Liver (tissue), 8 donors: ENCODE measurements at regions not wholly inside any gene's neighbourhood (a gene's known extent, or its start where the extent isn't known, plus 50 kb on each side); places are given as distances from the start of the nearest gene placed in this dataset.

Experiments
- DNase-seq: peaks from one replicate; pipeline ENCODE4 v3.0.0-alpha.2; 2017; ENCODE audit warnings: low spot score
- H3K27ac ChIP-seq, 2 donors: one replicate each; pipeline ENCODE4 v1.7.0; 2013; ENCODE audit warnings: inconsistent platforms in 2 of 2, low read length in 2 of 2, control low read depth in 1 of 2, low read depth in 1 of 2, mild to moderate bottlenecking in 1 of 2
- H3K27me3 ChIP-seq, 4 donors: one replicate each; pipeline versions ENCODE4 v1.6.1 to v1.7.0; 2013; ENCODE audit warnings: low read length in 3 of 4, inconsistent platforms in 1 of 4, mild to moderate bottlenecking in 1 of 4, moderate library complexity in 1 of 4; ENCODE audit not compliant: control insufficient read depth in 4 of 4, insufficient read depth in 4 of 4
- H3K36me3 ChIP-seq, 4 donors: one replicate each; pipeline versions ENCODE4 v1.6.1 to v1.7.0; 2013; ENCODE audit warnings: low read length in 3 of 4, mild to moderate bottlenecking in 3 of 4, low read depth in 1 of 4, moderate library complexity in 1 of 4; ENCODE audit not compliant: control insufficient read depth in 4 of 4, insufficient read depth in 3 of 4
- H3K4me1 ChIP-seq, 4 donors: one replicate each; pipeline versions ENCODE4 v1.6.1 to v1.7.0; 2013; ENCODE audit warnings: low read length in 3 of 4, mild to moderate bottlenecking in 3 of 4, moderate library complexity in 1 of 4; ENCODE audit not compliant: control insufficient read depth in 4 of 4, insufficient read depth in 4 of 4
- H3K4me3 ChIP-seq, 3 donors: one replicate each; pipeline versions ENCODE4 v1.6.1 to v1.7.0; 2013; ENCODE audit warnings: low read length in 3 of 3, control low read depth in 1 of 3, low read depth in 1 of 3, mild to moderate bottlenecking in 1 of 3
- H3K9ac ChIP-seq, 2 donors: one replicate each; pipeline ENCODE4 v1.7.0; 2013; ENCODE audit warnings: low read length in 2 of 2, mild to moderate bottlenecking in 2 of 2, moderate library complexity in 2 of 2, control low read depth in 1 of 2, low read depth in 1 of 2
- H3K9me3 ChIP-seq, 4 donors: one replicate each; pipeline versions ENCODE4 v1.6.1 to v1.7.0; 2013; ENCODE audit warnings: low read length in 3 of 4; ENCODE audit not compliant: control insufficient read depth in 4 of 4
- EGR1 ChIP-seq, 2 donors: IDR thresholded peaks; 2 replicates each; pipeline ENCODE4 v1.6.1; 2016 to 2018; ENCODE audit warnings: antibody characterized with exemption in 2 of 2, low read depth in 2 of 2
- FOXA1 ChIP-seq: IDR thresholded peaks from 2 replicates; pipeline ENCODE4 v1.6.1; 2016; ENCODE audit warnings: antibody characterized with exemption
- FOXA2 ChIP-seq: IDR thresholded peaks from 2 replicates; pipeline ENCODE4 v1.6.1; 2016; ENCODE audit warnings: antibody characterized with exemption
- GABPA ChIP-seq, 2 donors: IDR thresholded peaks in 1 of 2; conservative IDR thresholded peaks in 1 of 2; 2 replicates each; pipeline ENCODE4 v1.6.1; 2016; ENCODE audit warnings: antibody characterized with exemption in 2 of 2, mild to moderate bottlenecking in 1 of 2, moderate library complexity in 1 of 2
- HNF4A ChIP-seq, 2 donors: conservative IDR thresholded peaks; 2 replicates each; pipeline ENCODE4 v1.6.1; 2016; ENCODE audit warnings: antibody characterized with exemption in 2 of 2, mild to moderate bottlenecking in 2 of 2
- HNF4G ChIP-seq: IDR thresholded peaks from 2 replicates; pipeline ENCODE4 v1.6.1; 2016; ENCODE audit warnings: antibody characterized with exemption
- RAD21 ChIP-seq, 2 donors: IDR thresholded peaks; 2 replicates each; pipeline ENCODE4 v1.6.1; 2016; ENCODE audit warnings: antibody characterized with exemption in 2 of 2, mild to moderate bottlenecking in 2 of 2
- SP1 ChIP-seq: IDR thresholded peaks from 2 replicates; pipeline ENCODE4 v1.6.1; 2018; ENCODE audit warnings: antibody characterized with exemption, mild to moderate bottlenecking
- TAF1 ChIP-seq: conservative IDR thresholded peaks from 2 replicates; pipeline ENCODE4 v1.6.1; 2016; ENCODE audit warnings: antibody characterized with exemption, mild to moderate bottlenecking
- YY1 ChIP-seq: IDR thresholded peaks from 2 replicates; pipeline ENCODE4 v1.6.1; 2016; ENCODE audit warnings: antibody characterized with exemption, mild to moderate bottlenecking
- WGBS: extraction: QIAGEN DNeasy Blood & Tissue Kit; methylation state at CpG from one replicate; pipeline ENCODE4 v1.1.7; 2013; 5-methylcytosine and 5-hydroxymethylcytosine counted together
- TF ChIP-seq, protein P1 (sequence below): fragments of 150-350 bp; IDR thresholded peaks from 2 replicates; pipeline ENCODE4 v1.5.1; 2017; ENCODE audit warnings: improper control_type of control experiment, low read depth, low read length; ENCODE audit not compliant: missing input control
- TF ChIP-seq, protein P2 (sequence below): IDR thresholded peaks from 2 replicates; pipeline ENCODE4 v1.6.1; 2016; ENCODE audit warnings: antibody characterized with exemption
- TF ChIP-seq, protein P3 (sequence below): IDR thresholded peaks from 2 replicates; pipeline ENCODE4 v1.6.1; 2016; ENCODE audit warnings: antibody characterized with exemption, mild to moderate bottlenecking
- TF ChIP-seq, protein P4 (sequence below): IDR thresholded peaks from 2 replicates; pipeline ENCODE4 v1.6.1; 2016; ENCODE audit warnings: antibody characterized with exemption
- TF ChIP-seq, protein P5 (sequence below): IDR thresholded peaks from 2 replicates; pipeline ENCODE4 v1.6.1; 2016; ENCODE audit warnings: antibody characterized with exemption
- donor health status: healthy.
- donor health status: healthy.
- donor health status: healthy.
- donor health status: healthy.
- donor health status: healthy.

DNA sequence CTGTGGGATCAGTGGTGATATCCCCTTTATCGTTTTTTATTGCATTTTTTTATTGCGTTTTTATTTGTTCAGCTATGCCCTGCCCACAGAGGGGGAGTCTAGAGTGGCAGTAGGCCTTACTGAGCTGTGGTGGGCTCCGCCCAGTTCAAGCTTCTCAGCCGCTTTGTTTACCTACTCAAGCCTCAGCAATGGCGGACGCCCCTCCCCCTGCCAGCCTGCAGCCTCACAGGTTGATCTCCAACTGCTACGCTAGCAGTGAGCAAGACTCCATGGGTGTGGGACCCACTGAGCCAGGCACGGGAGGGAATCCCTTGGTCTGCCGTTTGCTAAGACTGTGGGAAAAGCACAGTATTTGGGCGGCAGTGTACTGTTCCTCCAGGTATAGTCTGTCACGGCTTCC is 500.6 kb upstream of the MCTP2 start (continued):
- TF ChIP-seq, protein P1, sequence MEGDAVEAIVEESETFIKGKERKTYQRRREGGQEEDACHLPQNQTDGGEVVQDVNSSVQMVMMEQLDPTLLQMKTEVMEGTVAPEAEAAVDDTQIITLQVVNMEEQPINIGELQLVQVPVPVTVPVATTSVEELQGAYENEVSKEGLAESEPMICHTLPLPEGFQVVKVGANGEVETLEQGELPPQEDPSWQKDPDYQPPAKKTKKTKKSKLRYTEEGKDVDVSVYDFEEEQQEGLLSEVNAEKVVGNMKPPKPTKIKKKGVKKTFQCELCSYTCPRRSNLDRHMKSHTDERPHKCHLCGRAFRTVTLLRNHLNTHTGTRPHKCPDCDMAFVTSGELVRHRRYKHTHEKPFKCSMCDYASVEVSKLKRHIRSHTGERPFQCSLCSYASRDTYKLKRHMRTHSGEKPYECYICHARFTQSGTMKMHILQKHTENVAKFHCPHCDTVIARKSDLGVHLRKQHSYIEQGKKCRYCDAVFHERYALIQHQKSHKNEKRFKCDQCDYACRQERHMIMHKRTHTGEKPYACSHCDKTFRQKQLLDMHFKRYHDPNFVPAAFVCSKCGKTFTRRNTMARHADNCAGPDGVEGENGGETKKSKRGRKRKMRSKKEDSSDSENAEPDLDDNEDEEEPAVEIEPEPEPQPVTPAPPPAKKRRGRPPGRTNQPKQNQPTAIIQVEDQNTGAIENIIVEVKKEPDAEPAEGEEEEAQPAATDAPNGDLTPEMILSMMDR = no peak
- TF ChIP-seq HNF4G (no peak), YY1 (no peak), EGR1 (IDR thresholded peaks at IDR 0.05; ENCODE audit: low read depth in 2 of 2) (no peak), RAD21 (IDR thresholded peaks at IDR 0.05) (no peak)

DNA sequence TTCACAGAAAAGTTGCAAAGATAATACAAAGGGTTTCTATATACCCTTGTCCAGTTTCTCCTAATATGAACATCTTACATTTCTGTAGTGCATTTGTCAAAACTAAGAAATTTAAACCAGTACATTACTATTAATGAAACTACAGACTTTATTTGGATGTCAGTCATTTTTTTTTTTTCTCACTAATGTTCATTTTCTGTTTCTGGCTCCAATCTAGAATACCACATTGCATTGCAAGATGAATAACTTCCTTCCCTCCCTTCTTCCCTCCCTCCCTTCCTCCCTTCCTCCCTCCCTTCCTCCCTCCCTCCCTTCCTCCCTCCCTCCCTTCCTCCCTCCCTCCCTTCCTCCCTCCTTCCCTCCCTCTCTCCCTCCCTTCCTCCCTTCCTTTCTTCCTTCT is 509.2 kb upstream of the MCTP2 start:
- H3K9me3 ChIP-seq = peaks cover 0 to 3% (median 0%) of the 10 kb centered on the region in 4 donors
- no peak overlapping the region for H3K9ac ChIP-seq
- no peak for DNase-seq
- no peak overlapping the region for H3K27ac ChIP-seq
- no peak for TF ChIP-seq GABPA (IDR thresholded peaks at IDR 0.05 in 1 of 2, conservative IDR thresholded peaks at IDR 0.05 in 1 of 2)
- TF ChIP-seq FOXA2 = no peak
- TF ChIP-seq, protein P2, sequence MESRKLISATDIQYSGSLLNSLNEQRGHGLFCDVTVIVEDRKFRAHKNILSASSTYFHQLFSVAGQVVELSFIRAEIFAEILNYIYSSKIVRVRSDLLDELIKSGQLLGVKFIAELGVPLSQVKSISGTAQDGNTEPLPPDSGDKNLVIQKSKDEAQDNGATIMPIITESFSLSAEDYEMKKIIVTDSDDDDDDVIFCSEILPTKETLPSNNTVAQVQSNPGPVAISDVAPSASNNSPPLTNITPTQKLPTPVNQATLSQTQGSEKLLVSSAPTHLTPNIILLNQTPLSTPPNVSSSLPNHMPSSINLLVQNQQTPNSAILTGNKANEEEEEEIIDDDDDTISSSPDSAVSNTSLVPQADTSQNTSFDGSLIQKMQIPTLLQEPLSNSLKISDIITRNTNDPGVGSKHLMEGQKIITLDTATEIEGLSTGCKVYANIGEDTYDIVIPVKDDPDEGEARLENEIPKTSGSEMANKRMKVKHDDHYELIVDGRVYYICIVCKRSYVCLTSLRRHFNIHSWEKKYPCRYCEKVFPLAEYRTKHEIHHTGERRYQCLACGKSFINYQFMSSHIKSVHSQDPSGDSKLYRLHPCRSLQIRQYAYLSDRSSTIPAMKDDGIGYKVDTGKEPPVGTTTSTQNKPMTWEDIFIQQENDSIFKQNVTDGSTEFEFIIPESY = no peak
- TF ChIP-seq, protein P3, sequence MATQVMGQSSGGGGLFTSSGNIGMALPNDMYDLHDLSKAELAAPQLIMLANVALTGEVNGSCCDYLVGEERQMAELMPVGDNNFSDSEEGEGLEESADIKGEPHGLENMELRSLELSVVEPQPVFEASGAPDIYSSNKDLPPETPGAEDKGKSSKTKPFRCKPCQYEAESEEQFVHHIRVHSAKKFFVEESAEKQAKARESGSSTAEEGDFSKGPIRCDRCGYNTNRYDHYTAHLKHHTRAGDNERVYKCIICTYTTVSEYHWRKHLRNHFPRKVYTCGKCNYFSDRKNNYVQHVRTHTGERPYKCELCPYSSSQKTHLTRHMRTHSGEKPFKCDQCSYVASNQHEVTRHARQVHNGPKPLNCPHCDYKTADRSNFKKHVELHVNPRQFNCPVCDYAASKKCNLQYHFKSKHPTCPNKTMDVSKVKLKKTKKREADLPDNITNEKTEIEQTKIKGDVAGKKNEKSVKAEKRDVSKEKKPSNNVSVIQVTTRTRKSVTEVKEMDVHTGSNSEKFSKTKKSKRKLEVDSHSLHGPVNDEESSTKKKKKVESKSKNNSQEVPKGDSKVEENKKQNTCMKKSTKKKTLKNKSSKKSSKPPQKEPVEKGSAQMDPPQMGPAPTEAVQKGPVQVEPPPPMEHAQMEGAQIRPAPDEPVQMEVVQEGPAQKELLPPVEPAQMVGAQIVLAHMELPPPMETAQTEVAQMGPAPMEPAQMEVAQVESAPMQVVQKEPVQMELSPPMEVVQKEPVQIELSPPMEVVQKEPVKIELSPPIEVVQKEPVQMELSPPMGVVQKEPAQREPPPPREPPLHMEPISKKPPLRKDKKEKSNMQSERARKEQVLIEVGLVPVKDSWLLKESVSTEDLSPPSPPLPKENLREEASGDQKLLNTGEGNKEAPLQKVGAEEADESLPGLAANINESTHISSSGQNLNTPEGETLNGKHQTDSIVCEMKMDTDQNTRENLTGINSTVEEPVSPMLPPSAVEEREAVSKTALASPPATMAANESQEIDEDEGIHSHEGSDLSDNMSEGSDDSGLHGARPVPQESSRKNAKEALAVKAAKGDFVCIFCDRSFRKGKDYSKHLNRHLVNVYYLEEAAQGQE = no peak
- no peak overlapping the region for H3K4me3 ChIP-seq
- no peaks in the 10 kb centered on the region for H3K4me1 ChIP-seq
- H3K27me3 ChIP-seq = peaks cover 0 to 9% (median 2%) of the 10 kb centered on the region in 4 donors
- no peaks in the 10 kb centered on the region for H3K36me3 ChIP-seq

DNA sequence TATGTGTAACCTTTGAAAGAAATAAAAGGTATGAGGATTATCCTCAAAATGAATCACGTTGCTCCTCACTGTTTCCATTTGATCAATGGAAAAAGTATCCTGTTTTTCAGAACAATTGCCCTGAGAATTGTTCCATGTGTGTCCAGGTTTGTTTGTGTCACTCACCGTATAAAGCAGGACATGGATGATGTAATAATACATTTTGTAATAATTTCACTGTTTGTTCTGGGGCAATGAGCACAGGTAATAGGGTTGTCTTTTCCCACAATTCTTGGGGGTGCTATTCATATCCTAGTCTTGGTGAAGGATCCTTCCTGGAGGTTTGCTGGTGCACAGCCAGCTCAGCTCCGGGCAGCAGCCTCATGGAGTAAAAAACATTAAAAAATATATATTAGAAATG is 510.8 kb upstream of the MCTP2 start:
- WGBS = 66% methylated on average over 3 of the region's 3 CpGs

More for the DNA sequence above, 510.8 kb upstream of the MCTP2 start:
- no peak overlapping the region for H3K4me3 ChIP-seq
- H3K9ac ChIP-seq = no peak overlapping the region
- peaks cover 0 to 3% (median 0%) of the 10 kb centered on the region in 4 donors for H3K9me3 ChIP-seq
- no peak for DNase-seq
- no peaks in the 10 kb centered on the region for H3K4me1 ChIP-seq
- TF ChIP-seq FOXA1 (no peak), YY1 (no peak), HNF4A (conservative IDR thresholded peaks at IDR 0.05) (no peak), FOXA2 (no peak), HNF4G (no peak), TAF1 (no peak), GABPA (IDR thresholded peaks at IDR 0.05 in 1 of 2, conservative IDR thresholded peaks at IDR 0.05 in 1 of 2) (no peak), RAD21 (IDR thresholded peaks at IDR 0.05) (no peak), SP1 (no peak)
- TF ChIP-seq, protein P4, sequence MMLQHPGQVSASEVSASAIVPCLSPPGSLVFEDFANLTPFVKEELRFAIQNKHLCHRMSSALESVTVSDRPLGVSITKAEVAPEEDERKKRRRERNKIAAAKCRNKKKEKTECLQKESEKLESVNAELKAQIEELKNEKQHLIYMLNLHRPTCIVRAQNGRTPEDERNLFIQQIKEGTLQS = no peak
- TF ChIP-seq, protein P5, sequence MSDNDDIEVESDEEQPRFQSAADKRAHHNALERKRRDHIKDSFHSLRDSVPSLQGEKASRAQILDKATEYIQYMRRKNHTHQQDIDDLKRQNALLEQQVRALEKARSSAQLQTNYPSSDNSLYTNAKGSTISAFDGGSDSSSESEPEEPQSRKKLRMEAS = no peak
- TF ChIP-seq, protein P1 = no peak
- H3K27ac ChIP-seq = no peak overlapping the region
- H3K27me3 ChIP-seq = peaks cover 0 to 5% (median 2%) of the 10 kb centered on the region in 4 donors
- H3K36me3 ChIP-seq = no peaks in the 10 kb centered on the region
